Left kidney (tissue), 1 donor: ENCODE measurements at regions not wholly inside any gene's neighbourhood (a gene's known extent, or its start where the extent isn't known, plus 50 kb on each side); places are given as distances from the start of the nearest gene placed in this dataset.

Experiments used
- DNase-seq: peaks from one replicate; pipeline ENCODE4 v3.0.0-alpha.2; 2013

DNA sequence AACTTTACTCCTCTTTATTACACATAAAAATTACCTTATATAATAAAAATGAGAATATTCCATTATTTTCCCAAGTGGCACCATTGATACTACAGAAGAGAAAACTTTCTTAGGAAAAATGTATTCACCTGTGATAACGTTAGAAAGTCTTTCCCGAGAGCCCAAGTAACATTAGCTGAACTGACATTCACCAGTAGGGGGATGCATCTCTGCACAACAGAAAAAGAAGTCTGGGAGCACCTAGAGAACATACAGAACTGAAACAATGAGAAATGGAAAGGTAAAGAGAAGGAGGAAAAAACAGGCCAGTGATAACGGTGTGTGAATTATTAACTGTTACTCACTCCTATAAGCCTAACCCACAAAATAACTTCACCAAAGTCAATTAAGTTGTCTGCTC lies 423.3 kb downstream of the CENPC start:
- peak; percentile 15 for DNase-seq

DNA sequence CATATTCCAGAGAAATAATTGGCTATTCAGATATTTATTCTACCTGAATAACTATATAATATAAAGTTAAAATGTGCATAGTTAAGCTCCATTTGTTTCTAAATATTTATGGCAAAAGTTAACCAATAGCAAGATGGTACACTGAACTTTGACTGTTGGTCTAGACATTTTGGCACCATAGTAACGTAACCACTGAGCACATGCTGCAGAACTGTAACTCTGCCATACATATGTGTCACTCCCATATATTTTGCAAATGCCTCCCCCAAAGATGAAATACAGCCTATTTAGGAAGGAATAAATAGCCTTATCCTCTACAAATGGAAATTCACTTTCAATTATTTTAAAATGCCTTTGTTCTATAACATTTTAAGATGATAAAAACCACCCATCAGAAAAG lies 424.9 kb downstream of the CENPC start:
- DNase-seq: no peak

DNA sequence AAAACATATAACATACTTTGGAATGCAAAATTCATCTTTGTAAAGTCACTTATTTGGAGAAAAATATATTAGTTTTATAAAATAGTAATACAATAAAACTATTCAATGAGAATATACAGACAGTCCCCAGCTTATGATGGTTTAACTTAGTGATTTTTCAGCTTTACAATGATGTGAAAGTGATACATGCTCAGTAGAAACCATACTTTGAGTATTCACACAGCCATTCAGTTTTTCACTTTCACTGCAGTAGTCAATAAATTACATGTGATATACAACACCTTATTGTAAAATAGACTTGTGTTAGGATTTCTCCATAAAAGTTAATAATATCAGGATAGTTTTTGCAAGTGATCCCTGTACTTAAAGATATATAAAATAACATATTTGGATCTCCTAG lies 436.0 kb downstream of the CENPC start:
- DNase-seq: no peak

DNA sequence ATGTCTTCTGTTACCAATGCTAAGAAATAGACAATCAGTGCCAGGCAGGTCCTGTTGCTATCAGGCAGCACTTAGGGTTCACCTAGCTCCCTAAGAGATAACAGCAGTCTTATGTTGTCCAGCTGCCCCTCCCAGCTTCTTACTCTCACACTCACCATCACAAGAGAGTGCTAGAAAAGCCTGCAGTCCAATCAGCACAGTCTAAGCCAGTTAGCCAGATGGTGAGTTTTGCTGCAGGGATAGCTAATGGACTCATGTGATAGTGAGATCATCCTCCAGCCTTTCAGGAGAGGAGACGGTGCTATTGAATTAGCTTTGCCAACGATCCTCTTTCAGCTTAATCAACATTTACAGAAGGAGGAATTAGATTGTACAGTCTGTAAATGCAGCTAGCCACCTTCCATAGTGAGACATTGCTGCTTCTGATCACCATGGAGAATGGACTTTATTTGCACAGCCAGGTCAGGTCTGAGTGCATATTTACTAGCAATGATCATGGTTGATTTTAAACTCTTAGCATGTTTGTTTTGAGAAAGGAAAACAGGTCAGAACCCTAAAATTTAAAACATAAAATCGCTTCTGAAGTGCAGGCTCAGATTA lies 438.3 kb downstream of the CENPC start:
- DNase-seq: no peak

DNA sequence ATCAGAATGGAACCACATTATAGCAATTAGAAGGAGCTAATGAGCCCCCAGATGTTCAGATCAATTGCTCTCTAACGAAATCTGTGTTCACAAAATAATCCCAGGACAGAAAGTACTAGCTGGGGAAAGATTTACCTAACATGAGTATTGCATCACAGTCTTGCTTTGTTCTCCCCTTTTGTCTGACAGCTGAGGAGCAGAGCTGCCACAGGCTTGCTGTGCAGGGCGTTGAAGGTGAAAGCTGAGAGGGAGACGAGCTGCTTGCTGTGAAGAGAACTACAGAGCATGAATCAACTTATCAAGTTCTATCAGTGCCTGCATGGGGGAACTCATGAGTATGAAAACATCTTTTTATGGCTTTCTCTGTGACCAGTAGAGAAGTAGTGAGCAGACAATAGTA lies 441.2 kb downstream of the CENPC start:
- no peak for DNase-seq

DNA sequence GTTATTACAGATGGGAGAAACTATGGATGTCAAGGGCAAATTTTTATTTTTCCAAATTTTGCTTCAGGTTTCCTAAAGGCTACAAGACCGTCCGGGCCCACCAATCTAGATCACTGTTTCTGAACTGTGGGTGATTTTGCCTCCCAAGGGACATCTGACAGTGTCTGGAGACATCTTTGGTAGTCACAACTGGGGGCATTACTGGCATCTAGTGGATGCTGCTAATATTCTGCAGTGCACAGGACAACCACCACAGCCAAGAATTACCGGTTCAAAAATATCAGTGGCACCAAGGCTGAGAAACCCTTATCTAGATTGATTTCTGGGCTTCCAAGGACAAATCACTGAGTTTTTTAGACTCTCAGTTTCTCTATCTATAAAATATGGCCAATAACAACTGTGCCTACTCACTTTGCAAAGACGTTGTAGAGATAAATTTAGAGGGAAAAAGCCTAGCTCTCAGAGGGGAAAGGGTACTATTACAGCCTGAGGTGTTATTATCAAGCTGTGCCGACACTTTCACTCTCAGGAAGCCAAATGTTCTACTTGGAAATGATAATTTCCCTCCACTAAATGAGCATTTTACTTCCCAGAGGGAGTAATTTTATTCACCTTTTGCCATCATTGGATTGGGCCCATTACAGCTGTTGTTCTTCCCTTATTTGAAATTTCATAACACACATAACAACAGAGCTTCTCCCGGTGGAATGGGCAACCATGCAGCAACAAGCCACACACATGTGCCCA lies 442.1 kb downstream of the CENPC start:
- no peak for DNase-seq

DNA sequence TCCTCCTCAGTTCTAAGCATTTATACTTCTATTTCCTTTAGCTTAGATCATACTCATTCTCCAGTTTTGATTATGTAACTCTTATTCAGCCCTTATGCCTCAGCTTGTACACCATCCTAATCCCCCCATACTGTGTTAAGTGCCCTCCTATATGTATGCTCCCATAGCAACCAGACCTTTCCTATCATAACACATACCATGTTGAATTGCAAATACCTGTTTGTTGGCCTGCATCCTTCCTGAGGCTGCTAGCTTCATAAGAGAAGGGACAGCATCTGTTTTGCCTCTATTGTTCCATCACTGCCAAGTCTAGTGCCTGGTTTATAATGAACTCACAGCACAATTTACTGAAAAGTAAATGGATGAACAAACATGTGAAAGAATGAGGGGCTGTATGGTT lies 443.7 kb downstream of the CENPC start:
- no peak for DNase-seq

DNA sequence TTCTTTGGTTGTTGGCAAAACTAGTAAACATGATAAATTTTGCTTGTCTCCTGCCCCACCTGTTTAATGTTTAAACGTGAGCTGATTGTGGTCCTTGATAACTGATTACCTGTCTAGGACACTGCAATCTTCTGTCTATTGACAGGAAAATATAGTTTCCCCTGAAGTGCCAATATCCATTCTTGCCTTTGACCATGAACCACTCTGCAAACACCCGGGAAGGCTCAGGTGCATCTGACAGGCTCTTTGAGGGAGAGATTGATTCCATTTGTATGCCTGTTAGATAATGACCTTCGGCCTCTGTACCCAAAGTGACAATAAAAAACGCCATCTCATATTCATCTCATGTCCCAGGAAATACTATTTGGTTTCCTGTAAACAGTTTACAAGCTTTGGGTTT lies 453.0 kb downstream of the CENPC start:
- no peak for DNase-seq

DNA sequence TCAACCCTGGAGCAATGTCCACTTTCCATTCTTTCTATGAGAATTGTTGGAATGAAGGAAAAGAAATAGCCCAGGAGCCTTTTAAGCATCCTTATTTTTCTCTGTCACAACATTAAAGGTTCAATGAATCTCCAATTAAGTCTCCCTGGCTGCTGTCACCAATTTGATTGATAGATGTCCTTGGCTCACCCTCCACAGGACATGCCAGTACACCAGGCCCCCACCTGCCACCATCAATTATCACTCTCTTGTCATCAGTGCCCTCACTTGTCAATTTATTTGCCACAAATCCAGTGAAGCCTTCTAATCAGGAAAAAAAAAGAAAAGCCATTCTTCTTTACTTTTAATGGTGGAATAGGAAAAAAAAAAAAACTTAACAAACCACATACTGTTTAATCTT lies 453.6 kb downstream of the CENPC start:
- no peak for DNase-seq

DNA sequence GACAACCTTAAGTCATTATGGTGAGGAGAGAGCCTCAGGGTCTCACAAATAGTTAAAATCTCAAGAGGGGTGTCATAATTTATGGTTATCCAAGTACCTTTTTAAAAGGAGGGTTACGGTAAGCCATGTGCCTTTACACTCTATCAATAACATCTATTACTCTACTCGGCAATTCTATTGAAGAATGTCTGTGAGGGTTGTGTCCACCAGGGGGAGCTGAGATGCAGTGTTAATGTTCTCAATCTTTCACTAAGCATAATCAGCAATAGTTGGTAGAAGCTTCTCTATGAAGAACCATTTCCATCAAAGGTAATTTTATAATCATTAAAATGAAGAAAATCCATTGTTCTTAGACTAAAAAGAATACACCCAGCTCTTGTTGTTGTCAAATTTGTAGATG lies 457.4 kb downstream of the CENPC start:
- no peak for DNase-seq

DNA sequence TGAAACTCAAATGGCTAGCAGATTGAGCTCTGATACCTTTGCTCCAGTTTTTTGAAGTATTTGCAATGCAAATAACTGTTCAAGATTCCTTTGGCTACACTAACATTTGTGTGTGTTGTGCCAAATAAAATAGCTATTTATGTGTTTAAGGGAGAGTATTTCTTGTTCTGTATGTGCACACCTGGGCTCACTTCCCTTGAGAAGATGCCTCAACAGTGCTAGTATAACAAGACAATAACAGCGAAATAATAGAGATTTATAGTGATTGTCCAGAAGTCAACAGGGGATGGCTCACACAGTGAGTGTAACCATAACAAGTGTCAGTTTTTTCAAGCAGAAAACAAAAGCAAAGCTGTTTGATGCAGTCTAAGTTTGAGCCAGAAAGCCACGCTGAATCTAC lies 460.5 kb downstream of the CENPC start:
- no peak for DNase-seq

DNA sequence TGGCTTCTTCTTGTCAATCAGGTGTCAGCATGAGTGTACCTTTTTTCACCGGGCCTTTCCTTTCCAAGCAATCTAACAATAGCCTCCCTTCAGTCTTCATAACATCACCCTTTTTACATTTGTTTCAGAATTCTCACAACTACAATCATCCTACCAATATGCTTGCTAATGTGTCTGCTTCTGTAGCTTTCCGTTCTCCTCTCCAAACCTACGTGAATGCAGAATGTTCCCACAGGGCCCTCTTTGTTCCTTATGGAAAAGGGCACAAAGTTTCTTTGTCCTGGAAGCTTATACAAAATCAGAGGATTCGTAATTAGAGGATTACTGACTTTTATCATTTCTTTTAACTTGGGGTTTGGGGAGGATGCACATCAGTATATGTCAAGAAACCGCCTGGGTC lies 461.8 kb downstream of the CENPC start:
- no peak for DNase-seq

DNA sequence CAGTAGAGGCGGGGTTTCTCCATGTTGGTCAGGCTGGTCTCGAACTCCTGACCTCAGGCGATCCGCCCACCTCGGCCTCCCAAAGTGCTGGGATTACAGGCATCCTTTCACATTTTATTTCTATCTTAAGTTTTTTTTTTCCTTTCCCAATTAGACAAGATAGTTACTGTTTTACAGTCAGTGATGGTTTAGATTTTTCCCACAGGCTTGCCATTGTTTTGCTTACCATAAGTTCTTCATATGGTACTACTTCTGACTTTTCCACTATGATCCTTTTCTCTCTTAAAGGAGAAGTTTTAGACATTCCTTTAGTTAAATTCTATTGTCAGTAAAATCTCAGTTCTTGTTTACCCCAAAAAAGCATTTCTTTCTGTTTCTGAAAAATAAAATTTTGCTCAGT lies 462.6 kb downstream of the CENPC start:
- no peak for DNase-seq

DNA sequence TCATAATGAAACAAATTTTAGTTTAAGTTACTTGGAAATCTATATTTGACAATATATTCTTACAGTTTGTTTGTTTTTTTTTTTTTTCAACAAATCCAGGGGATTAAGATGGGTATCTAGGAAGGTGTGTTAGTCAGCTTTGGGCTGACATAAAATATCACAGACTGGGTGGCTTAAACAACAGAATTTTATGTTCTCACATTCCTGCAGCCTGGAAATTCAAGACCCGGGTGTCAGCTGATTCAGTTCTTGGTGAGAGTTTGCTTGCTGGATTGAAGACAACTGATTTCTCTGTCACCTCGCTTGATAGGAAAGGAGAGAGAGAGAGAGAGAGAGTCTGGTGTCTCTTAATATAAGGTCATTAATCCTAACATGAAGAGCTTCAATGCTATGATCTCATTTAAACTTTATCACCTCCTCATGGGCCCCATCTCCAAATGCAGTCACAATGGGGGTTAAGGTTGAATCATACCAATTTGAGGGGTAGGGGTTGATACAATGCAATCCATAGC lies 465.2 kb downstream of the CENPC start:
- no peak for DNase-seq

DNA sequence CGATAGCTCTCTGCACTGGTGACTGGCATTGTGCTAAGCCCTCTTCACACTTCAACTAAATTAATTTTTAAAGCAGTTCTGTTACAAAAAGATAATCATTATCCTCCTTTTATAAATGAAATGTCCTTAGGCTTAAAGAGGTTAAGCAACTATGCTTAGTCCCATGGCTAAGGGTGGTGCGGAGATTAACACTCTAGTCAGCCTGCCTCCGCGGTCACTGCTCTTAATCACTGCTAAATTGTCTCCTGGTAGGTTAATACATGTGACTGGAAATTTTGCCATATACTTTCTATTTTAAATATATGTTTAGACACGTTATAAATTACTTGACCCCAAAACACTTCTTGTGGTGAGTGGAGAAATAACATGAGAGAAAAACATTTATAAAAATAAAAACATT lies 473.7 kb downstream of the CENPC start:
- DNase-seq: no peak

DNA sequence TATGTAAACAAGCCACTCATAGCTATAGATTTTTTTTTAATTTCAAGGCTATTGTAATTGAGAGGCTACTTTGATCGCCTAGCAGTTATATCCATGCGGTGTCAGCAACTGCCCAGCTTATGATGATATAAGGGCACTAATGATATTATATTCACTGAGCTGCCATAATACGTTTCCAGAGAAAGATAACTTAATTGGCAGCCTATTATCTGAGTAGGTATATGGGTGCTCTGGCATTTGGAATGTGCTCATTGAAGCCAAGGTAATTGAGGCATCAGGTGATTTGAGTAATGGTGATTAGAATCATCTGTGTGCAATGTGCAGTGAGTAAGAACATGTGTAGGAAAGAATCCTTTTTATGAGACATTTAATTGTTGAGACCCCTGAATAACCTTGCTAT lies 490.0 kb downstream of the CENPC start:
- DNase-seq: no peak

DNA sequence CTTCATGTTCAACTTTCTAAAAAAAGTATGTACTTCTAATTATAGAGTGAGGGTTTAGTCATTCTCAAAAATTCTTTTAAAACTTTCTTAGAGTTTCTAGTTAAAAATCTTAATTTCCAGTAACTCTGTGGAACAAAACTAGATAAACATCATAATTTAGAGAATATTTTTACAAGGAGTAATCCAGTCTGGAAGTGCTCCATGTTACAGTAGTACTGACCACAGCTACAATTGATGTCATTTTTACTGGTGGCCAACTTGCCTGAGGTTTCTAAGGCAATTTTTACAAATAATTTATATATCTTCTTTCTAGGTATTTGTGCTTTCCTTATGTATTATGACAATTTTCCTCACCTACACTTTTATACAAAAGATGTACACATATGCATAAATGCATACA lies 490.4 kb downstream of the CENPC start:
- no peak for DNase-seq

DNA sequence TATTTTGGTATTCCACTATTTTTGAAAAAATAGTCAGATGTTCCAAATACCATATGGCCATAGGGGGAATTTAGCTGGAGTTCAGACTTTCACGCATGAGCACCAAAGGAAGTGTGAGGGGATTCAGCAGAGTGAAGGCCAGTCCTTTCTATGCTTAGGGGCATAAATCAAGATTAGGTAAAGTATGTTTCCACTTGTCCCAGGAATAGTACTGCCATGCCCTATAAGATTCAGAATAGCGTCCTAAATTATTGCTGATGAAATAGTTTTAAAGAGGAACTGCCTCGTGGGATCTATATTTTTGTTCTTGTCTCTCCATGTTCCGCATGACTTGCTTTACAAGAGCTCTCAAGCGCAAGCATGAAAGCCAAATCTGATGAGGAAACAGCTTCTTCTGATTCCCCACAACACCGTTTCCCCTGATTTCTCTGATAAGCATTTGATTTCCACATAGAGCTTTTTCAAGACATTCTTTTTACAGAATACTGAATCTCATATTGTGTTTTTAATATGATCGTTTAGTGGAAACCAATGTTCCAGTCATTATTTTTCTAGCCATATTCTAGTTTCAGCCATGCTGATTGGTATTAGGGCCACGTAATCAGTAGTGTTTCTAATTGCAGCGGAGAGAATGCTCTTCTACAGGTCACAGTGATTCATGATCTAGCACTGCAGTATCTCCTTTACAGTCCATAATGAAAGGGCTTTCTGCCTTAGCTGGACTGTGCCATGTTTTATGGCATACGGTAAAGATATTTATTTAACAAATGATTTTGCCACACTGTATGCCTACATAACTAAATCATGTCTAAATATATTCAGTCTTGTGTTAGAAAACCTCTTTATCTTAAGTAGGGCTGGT lies 492.3 kb downstream of the CENPC start:
- DNase-seq: no peak

DNA sequence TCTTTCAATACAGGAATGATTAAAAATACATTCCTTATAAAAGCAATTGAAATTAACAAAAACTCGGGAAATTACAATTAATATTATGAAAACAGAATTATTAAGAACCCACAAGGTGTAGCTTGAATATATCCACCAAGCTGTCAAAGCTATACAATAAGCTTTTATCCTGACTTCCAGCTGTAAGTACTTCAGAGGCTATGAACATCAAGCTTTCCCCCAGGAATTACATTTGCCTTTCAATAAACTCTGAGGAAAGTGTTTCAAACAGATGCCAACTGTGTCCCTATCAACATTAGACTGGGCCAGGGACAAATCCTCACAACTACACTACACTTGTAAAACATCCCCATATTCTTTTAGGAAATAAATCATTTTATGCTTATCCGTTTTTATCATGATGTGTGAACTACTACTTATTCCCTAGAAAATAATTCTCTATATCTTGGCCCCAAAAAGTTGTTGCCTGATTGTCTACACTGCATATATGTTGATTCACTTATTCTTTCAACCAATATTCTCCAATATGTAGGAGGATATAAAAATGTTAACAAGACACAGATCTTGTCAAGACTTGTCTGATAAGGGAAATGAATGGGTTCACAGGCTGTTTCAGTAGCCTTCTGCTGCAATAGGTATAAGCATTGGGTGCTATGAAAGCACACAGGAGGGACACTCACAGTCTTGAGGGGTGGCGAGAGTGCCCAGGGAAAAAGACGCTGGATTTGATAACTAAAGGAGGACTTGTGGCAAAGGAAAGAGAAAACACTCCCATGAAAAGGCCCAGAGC lies 494.1 kb downstream of the CENPC start:
- DNase-seq: no peak

DNA sequence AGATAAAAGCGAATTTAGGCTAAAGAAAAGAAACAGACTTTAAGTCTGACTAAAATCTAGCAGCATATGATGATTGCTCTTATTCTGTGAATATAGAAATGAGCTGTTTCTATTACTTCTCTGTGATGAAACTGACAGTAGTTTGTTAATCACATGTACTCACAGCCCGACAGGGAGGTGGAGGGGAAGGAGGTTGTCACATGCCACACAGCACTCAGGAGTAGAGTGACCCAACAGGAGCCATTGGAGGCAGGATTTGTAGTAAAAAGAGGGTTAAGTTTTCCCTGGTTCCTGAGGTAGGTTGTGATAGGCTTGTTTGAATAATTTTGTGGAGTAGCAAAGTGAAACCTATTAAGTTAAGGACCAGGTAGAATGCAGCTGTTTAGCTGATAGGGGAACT lies 495.9 kb downstream of the CENPC start:
- no peak for DNase-seq

DNA sequence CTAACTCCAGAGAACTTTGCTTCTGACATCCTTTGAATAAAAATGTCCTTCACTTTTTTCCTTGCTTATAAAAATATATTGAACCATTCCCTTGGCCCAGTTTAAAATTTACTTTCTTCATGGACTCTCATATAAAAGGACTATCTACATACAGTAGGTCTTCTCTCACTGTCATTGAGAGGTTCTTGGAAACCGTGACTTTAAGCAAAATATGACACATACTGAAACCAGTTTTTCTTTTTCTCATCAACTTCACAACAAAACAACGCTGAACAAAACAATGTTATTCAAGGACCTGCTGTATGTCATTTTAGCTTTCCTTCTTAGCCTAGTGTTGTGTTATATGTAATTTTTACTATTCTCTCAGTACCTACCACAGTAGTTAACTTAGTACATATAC lies 496.8 kb downstream of the CENPC start:
- no peak for DNase-seq

DNA sequence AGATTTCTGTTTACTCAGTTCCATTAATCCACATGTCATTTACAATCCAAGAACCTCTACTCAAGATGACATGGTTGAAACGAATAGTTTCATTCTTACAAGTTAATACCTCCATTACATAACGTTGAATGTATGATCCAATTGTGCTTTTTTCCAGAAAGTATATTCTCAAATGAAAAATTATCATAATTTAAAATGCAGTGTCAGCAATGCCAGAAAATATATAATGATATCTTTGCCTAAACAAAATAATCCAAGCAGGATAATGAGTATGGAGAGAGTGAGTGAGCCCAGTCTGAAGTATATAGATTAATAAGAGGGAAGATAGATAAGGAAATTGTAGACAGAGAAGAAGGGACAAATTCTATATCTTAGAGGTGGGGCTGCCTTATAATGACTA lies 505.0 kb downstream of the CENPC start:
- DNase-seq: no peak

DNA sequence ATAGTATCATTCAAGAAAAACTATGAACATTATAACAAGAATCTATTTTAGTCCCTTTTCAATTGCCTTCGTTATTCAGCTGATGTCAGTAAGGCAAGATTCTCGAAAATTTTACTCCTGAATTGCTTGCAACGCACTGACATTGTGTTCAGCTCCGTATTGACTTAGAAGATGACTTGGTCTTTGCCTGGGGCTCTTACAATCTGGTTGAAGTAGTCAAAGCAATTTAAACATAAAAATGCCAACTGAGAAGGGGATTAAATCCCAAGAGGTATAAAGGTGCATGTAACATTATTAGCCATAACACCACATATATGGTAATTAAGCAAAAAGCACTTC lies 507.1 kb downstream of the CENPC start:
- no peak for DNase-seq
